Endothelial cell of umbilical vein (primary cell): ENCODE measurements at regions not wholly inside any gene's neighbourhood (a gene's known extent, or its start where the extent isn't known, plus 50 kb on each side); places are given as distances from the start of the nearest gene placed in this dataset.

Experiments used
- EZH2 ChIP-seq: IDR thresholded peaks from 2 replicates; pipeline ENCODE4 v1.6.1; 2012; ENCODE audit warnings: borderline replicate concordance, low read depth, mild to moderate bottlenecking, moderate library complexity, low read length, inconsistent platforms; ENCODE audit not compliant: severe bottlenecking
- GATA2 ChIP-seq: IDR thresholded peaks from 2 replicates; pipeline ENCODE4 v1.7.0; 2011; ENCODE audit warnings: low read depth, mild to moderate bottlenecking, moderate library complexity, mixed read lengths, low read length; ENCODE audit not compliant: insufficient read length, insufficient read depth
- POLR2A ChIP-seq: IDR thresholded peaks from 2 replicates; pipeline ENCODE4 v1.6.1; 2012; ENCODE audit warnings: low read depth, mild to moderate bottlenecking, control low read depth, low read length
- POLR2AphosphoS5 ChIP-seq: IDR thresholded peaks from 2 replicates; pipeline ENCODE4 v1.6.1; 2012; ENCODE audit warnings: low read depth, mild to moderate bottlenecking, control low read depth, low read length, moderate library complexity; ENCODE audit not compliant: insufficient read depth
- TF ChIP-seq, protein P1 (sequence below), 2 donors: IDR thresholded peaks; 1 replicate in 1 of 2; 2 replicates in 1 of 2; pipeline ENCODE4 v1.5.1; 2011; ENCODE audit warnings: low read length in 2 of 2, mild to moderate bottlenecking in 2 of 2, moderate library complexity in 2 of 2, control low read depth in 1 of 2, inconsistent platforms in 1 of 2, low read depth in 1 of 2; ENCODE audit not compliant: insufficient read depth in 1 of 2; ENCODE audit errors: extremely low read depth in 1 of 2
- TF ChIP-seq, protein P2 (sequence below): IDR thresholded peaks from 2 replicates; pipeline ENCODE4 v1.6.1; 2011; ENCODE audit not compliant: insufficient read depth, insufficient read length

DNA sequence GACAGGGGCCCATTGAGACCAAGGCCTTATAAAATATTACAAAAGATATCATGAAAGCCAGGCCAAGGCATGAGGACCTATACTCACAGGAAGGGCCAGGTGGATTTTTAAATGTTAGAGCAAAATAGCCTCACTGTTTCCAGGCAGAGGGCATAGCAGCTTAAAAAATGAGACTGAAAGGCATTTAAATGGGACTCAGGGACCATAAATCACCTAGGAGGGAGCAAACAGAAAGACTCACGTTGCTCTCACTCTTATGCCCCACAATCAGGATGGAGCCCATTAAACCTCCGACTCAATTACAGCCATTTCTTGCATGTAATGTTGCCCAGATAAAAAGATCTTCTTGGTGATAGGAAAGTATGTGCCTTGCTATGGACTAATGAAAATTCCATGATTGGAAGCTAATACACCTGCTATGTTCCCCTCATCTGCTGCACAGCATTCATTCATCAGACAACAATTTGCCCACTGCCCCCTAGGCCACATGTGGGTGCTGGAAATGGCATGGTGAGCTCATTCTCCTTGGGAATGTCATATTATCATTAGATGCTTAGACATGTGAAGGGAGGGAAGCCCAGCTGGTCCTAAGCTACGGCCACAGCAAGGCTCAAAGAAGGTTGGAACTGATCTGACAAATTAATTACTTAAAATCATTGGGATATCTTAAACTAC lies 128.6 kb upstream of the GRIA1 start:
- TF ChIP-seq, protein P1, sequence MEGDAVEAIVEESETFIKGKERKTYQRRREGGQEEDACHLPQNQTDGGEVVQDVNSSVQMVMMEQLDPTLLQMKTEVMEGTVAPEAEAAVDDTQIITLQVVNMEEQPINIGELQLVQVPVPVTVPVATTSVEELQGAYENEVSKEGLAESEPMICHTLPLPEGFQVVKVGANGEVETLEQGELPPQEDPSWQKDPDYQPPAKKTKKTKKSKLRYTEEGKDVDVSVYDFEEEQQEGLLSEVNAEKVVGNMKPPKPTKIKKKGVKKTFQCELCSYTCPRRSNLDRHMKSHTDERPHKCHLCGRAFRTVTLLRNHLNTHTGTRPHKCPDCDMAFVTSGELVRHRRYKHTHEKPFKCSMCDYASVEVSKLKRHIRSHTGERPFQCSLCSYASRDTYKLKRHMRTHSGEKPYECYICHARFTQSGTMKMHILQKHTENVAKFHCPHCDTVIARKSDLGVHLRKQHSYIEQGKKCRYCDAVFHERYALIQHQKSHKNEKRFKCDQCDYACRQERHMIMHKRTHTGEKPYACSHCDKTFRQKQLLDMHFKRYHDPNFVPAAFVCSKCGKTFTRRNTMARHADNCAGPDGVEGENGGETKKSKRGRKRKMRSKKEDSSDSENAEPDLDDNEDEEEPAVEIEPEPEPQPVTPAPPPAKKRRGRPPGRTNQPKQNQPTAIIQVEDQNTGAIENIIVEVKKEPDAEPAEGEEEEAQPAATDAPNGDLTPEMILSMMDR (IDR thresholded peaks at IDR 0.05; ENCODE audit: extremely low read depth in 1 of 2, insufficient read depth in 1 of 2, low read depth in 1 of 2, low read length in 2 of 2), result no peak
- TF ChIP-seq EZH2 (no peak), GATA2 (no peak), POLR2A (no peak), POLR2AphosphoS5 (no peak)
- TF ChIP-seq, protein P2, sequence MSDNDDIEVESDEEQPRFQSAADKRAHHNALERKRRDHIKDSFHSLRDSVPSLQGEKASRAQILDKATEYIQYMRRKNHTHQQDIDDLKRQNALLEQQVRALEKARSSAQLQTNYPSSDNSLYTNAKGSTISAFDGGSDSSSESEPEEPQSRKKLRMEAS, result no peak
